PC-3 (cell line): ENCODE measurements at regions not wholly inside any gene's neighbourhood (a gene's known extent, or its start where the extent isn't known, plus 50 kb on each side); places are given as distances from the start of the nearest gene placed in this dataset.

Experiments used
- ATAC-seq: fragments of 200-7000 bp; cut with Tn5 transposase; 2 replicates; pipeline ENCODE4 v1.9.1; 2020; ENCODE audit warnings: mild to moderate bottlenecking, moderate library complexity
- BruUV-seq: library from RNA; stranded (reverse); fragments of 400-500 nt; replicated peaks from 2 replicates; lab custom pipeline; 2021; lab: Mats Ljungman, UMichigan
- CTCF ChIA-PET: fragments of 300-600 bp; sonication (Branson Sonifier 250); formaldehyde crosslinking; loops from one replicate; lab custom pipeline; 2022; ENCODE audit warnings: antibody characterized with exemption; lab: Charles Lee
- POLR2A ChIA-PET: fragments of 300-600 bp; sonication (Branson Sonifier 250); formaldehyde crosslinking; loops from one replicate; lab custom pipeline; 2022; ENCODE audit warnings: antibody characterized with exemption; ENCODE audit not compliant: unreplicated experiment; lab: Charles Lee
- DNase-seq: peaks from one replicate; pipeline ENCODE4 v3.0.0-alpha.2; 2015
- H2AFZ ChIP-seq: fragments of 300-600 bp; sonication (generic); 2 replicates; pipeline ENCODE4 v1.6.0; 2016; ENCODE audit warnings: antibody characterized with exemption, low read length
- H3F3A ChIP-seq: fragments of 300-600 bp; sonication (generic); one replicate; pipeline ENCODE4 v1.6.0; 2017; ENCODE audit warnings: antibody characterized with exemption, low read length, control low read depth, mild to moderate bottlenecking; ENCODE audit not compliant: unreplicated experiment
- H3K27ac ChIP-seq: fragments of 300-600 bp; sonication (generic); 2 replicates; pipeline ENCODE4 v1.5.1; 2016; ENCODE audit warnings: mild to moderate bottlenecking, low read length
- H3K27me3 ChIP-seq: fragments of 300-600 bp; sonication (generic); 2 replicates; pipeline ENCODE4 v1.6.1; 2016; ENCODE audit warnings: low read length, mixed read lengths
- H3K36me3 ChIP-seq: fragments of 300-600 bp; sonication (generic); 2 replicates; pipeline ENCODE4 v1.6.1; 2016; ENCODE audit warnings: low read depth, mixed run types, low read length, mixed read lengths
- H3K4me1 ChIP-seq: fragments of 300-600 bp; sonication (generic); 2 replicates; pipeline ENCODE4 v1.5.1; 2016; ENCODE audit warnings: low read length; ENCODE audit not compliant: insufficient read depth
- H3K4me2 ChIP-seq: fragments of 300-600 bp; sonication (generic); 2 replicates; pipeline ENCODE4 v1.6.0; 2016; ENCODE audit warnings: low read length
- H3K4me3 ChIP-seq: fragments of 300-600 bp; sonication (generic); 2 replicates; pipeline ENCODE4 v1.5.1; 2016; ENCODE audit warnings: mild to moderate bottlenecking, low read length, mixed read lengths
- H3K79me2 ChIP-seq: fragments of 300-600 bp; sonication (generic); 2 replicates; pipeline ENCODE4 v1.6.1; 2017; ENCODE audit warnings: low read length, mixed read lengths
- H3K9ac ChIP-seq: fragments of 300-600 bp; sonication (generic); 2 replicates; pipeline ENCODE4 v1.6.0; 2016; ENCODE audit warnings: mild to moderate bottlenecking, low read length
- H3K9me2 ChIP-seq: fragments of 300-600 bp; sonication (generic); replicated peaks from 2 replicates; pipeline ENCODE4 v1.6.1; 2016; ENCODE audit warnings: mixed run types, low read length, mixed read lengths
- H3K9me3 ChIP-seq: fragments of 300-600 bp; sonication (generic); 2 replicates; pipeline ENCODE4 v1.6.1; 2016; ENCODE audit warnings: low read length, mixed read lengths
- H4K20me1 ChIP-seq: fragments of 300-600 bp; sonication (generic); 2 replicates; pipeline ENCODE4 v1.6.1; 2016; ENCODE audit warnings: low read length, mixed read lengths
- CTCF ChIP-seq: fragments of 300-600 bp; sonication (generic); conservative IDR thresholded peaks from 2 replicates; pipeline ENCODE4 v1.5.1; 2017; ENCODE audit warnings: antibody characterized with exemption, low read depth, mild to moderate bottlenecking, low read length
- EZH2 ChIP-seq: fragments of 300-600 bp; sonication (generic); IDR thresholded peaks from one replicate; pipeline ENCODE4 v1.6.1; 2017; ENCODE audit warnings: antibody characterized with exemption, mild to moderate bottlenecking, low read length; ENCODE audit not compliant: unreplicated experiment
- EZH2phosphoT487 ChIP-seq: fragments of 300-600 bp; sonication (generic); IDR thresholded peaks from 2 replicates; pipeline ENCODE4 v1.6.1; 2018; ENCODE audit warnings: mild to moderate bottlenecking, antibody characterized with exemption, low read length, borderline replicate concordance
- intact Hi-C: fragments of 100-400 bp; cut with micrococcal nuclease; formaldehyde crosslinking; loops from 2 replicates; pipeline ENCODE4 v1.9.0; 2023

DNA sequence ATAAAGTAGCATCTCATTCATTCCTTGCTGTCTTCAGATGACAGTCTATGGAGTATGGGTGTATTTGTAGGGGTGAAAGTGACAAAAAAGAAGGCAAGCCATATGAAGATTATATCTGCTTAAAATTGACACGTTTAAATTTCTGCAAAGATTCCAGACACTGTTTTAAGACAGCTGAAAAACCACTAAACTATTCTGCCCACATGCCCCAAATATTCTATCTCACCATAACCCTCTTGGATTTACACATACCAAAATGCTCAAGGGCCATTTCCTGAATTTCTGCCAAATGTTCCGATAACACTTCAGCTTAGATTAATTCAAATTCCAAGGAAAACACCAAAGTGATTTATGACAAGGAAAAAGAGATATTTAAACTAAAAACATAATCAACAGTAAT lies 99.9 kb upstream of the IL6 start:
- BruUV-seq: no TSS peak
- Histone ChIP-seq H3K36me3 (no peaks in the 10 kb centered on the region), H3K79me2 (no peaks in the 10 kb centered on the region), H3K9me2 (0 out of 2 replicates have a peak, but pooled peaks cover 3% of the 10 kb centered on the region), H3K9ac (no peak overlapping the region), H3K27ac (no peak overlapping the region), H3F3A (no peaks in the 10 kb centered on the region), H3K9me3 (no peaks in the 10 kb centered on the region), H3K4me1 (peaks cover 12% of the 10 kb centered on the region; the same call in 1 of the 2 replicates), H3K27me3 (no peaks in the 10 kb centered on the region), H2AFZ (no peak overlapping the region), H3K4me2 (no peak overlapping the region), H3K4me3 (no peak overlapping the region), H4K20me1 (no peaks in the 10 kb centered on the region)
- POLR2A ChIA-PET: no interaction called here
- intact Hi-C loops: no loop called here
- no peak for TF ChIP-seq EZH2
- no peak for TF ChIP-seq CTCF
- no peak for TF ChIP-seq EZH2phosphoT487
- no peak for DNase-seq
- CTCF ChIA-PET: no interaction called here
- no peak for ATAC-seq

- Histone ChIP-seq H4K20me1 (no peaks in the 10 kb centered on the region), H3K79me2 (no peaks in the 10 kb centered on the region), H3K4me3 (no peak overlapping the region), H3K36me3 (no peaks in the 10 kb centered on the region), H3K9me2 (no peaks in the 10 kb centered on the region), H3K27me3 (no peaks in the 10 kb centered on the region), H2AFZ (no peak overlapping the region), H3K27ac (no peak overlapping the region), H3K9me3 (no peaks in the 10 kb centered on the region), H3K4me2 (no peak overlapping the region), H3F3A (no peaks in the 10 kb centered on the region), H3K4me1 (peaks cover 12% of the 10 kb centered on the region; the same call in 1 of the 2 replicates), H3K9ac (no peak overlapping the region)
- ChIA-PET POLR2A (interaction anchor here (0.7 kb wide), 1 partner anchor 60 kb away, joined by 5 read pairs; no protein-coding TSS in a partner anchor), CTCF (no interaction called here)
- BruUV-seq: no TSS peak
- TF ChIP-seq EZH2 (no peak), CTCF (no peak), EZH2phosphoT487 (no peak)
- DNase-seq: no peak
- intact Hi-C loops: no loop called here
- ATAC-seq: no peak
Observed at GRCh38 chr7:22625251-22625650, 101.7 kb upstream of the IL6 start.

- Histone ChIP-seq H3K4me1 (peaks cover 12% of the 10 kb centered on the region; the same call in 1 of the 2 replicates), H2AFZ (no peak overlapping the region), H3K27ac (no peak overlapping the region), H3K4me2 (no peak overlapping the region), H4K20me1 (no peaks in the 10 kb centered on the region), H3K36me3 (no peaks in the 10 kb centered on the region), H3K79me2 (no peaks in the 10 kb centered on the region), H3K9me2 (no peaks in the 10 kb centered on the region), H3K9ac (no peak overlapping the region), H3K4me3 (no peak overlapping the region), H3K9me3 (no peaks in the 10 kb centered on the region), H3F3A (no peaks in the 10 kb centered on the region), H3K27me3 (no peaks in the 10 kb centered on the region)
- DNase-seq (no peak), ATAC-seq (no peak)
- no TSS peak for BruUV-seq
- no peak for TF ChIP-seq EZH2
- TF ChIP-seq CTCF: no peak
- no peak for TF ChIP-seq EZH2phosphoT487
- intact Hi-C loops: no loop called here
- ChIA-PET POLR2A (interaction anchor here (0.6 to 0.7 kb wide), 2 partner anchors 17 to 60 kb away, joined by 5 to 7 read pairs; no protein-coding TSS in a partner anchor), CTCF (interaction anchor here (0.7 kb wide), 1 partner anchor 277 kb away, joined by 10 read pairs; no protein-coding TSS in a partner anchor)
Observed at GRCh38 chr7:22624781-22625180, 102.2 kb upstream of the IL6 start.
